Myocyte (in vitro differentiated cells): ENCODE measurements at regions not wholly inside any gene's neighbourhood (a gene's known extent, or its start where the extent isn't known, plus 50 kb on each side); places are given as distances from the start of the nearest gene placed in this dataset.

ENCODE experiments used
- DNase-seq: peaks from one replicate; pipeline ENCODE4 v3.0.0-alpha.2; 2012; ENCODE audit warnings: low read depth

- no peak for DNase-seq
Measured at GRCh38 chr10:125344573-125345171, 184.3 kb upstream of the CTBP2 start.

DNA sequence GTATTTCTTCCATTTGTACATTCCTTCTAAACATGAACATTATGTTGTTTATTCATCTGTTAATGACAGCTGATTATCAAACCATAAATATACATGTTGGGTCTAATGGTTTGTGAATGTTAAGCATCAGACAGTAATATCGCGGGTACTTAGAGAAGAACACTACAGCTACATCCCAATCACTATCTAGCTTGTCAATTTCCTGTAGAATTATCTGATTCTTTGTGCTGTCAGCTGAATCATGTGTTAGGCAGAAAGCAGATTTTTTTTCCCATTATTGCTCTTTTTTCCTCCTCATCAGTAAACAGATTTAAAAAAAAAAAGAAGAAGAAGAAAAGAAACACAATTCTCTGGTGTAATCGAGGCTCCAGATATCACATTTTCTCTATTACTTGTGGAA lies 183.6 kb upstream of the CTBP2 start:
- no peak for DNase-seq

GRCh38 chr10:125343118-125343925 lies 183.0 kb upstream of the CTBP2 start:
- DNase-seq, result peak; percentile 32

DNA sequence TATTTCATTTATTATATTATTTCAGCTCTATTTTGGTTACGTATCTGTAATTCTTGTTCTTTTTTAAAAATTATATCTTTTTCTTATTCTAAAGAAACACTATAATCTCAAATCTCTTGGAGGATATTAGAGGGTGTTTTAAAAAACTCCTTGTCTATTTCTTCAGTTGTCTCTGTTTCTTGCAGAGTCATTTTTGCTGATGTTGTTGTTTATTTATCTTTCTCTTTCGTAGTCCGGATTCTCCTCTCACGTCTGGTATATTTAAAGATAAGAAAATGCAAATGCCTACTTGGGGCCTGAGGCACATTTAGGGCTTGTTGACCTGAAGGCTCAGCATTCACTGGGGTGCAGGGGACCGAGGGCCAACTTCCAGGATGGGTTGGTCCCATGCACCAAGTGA lies 181.2 kb upstream of the CTBP2 start:
- no peak for DNase-seq

- no peak for DNase-seq
Measured at GRCh38 chr10:125340903-125341302, 180.5 kb upstream of the CTBP2 start.

DNA sequence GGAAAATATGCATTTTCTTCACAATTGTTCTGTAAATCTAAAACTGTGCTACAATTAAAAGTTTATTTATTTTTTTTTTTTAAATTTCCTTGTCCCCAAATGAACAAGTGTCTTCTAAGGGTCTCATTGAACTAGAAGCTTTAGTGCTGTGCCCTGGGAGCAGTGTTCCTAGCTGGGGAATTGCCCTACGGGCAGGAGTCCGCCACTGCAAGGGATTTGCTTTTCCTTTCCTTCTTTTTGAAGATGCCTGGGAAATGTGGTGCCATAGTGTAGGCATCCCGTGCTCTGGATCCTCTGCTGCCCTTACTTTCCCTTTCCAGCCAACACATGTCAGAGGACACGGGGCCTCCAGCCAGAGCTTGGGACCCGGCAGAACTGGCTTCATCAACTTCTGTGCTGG lies 177.1 kb upstream of the CTBP2 start:
- no peak for DNase-seq

- DNase-seq, result no peak
Measured at GRCh38 chr10:125334545-125334944, 174.2 kb upstream of the CTBP2 start.

GRCh38 chr10:125333769-125334168 lies 173.4 kb upstream of the CTBP2 start:
- DNase-seq, result no peak

- no peak for DNase-seq
Measured at GRCh38 chr10:125333209-125333591, 172.8 kb upstream of the CTBP2 start.

GRCh38 chr10:125332548-125333208 lies 172.3 kb upstream of the CTBP2 start:
- DNase-seq, result no peak

DNA sequence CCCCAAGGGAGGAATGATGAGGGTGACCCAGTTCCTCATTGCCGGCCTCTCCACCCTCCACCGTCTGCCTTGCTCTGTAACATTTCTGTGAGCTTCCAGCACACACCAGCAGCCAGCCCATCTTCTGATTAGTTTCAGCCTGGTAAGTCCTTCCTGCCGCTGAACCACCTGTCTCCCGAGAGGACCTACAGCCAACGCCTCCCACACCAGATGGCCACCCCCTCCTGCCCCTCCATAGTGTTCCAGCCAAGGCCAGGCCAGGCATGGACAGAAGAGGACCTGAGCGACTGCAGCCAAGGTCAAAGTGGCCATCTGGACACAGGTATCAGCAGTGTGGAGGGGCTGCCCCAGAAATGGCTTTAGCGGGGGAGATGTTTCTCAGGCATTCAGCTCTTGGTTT lies 170.7 kb upstream of the CTBP2 start:
- DNase-seq, result no peak

GRCh38 chr10:125329056-125329455 lies 168.7 kb upstream of the CTBP2 start:
- no peak for DNase-seq

GRCh38 chr10:125325326-125325725 lies 165.0 kb upstream of the CTBP2 start:
- no peak for DNase-seq

- no peak for DNase-seq
Measured at GRCh38 chr10:125316436-125316835, 156.1 kb upstream of the CTBP2 start.

- no peak for DNase-seq
Measured at GRCh38 chr10:125300937-125301336, 140.6 kb upstream of the CTBP2 start.

- no peak for DNase-seq
Measured at GRCh38 chr10:125299461-125299860, 139.1 kb upstream of the CTBP2 start.

GRCh38 chr10:125296598-125296997 lies 136.2 kb upstream of the CTBP2 start:
- no peak for DNase-seq

- no peak for DNase-seq
Measured at GRCh38 chr10:125294109-125294508, 133.7 kb upstream of the CTBP2 start.

GRCh38 chr10:125291836-125292235 lies 131.5 kb upstream of the CTBP2 start:
- DNase-seq, result no peak

- DNase-seq, result no peak
Measured at GRCh38 chr10:125289461-125289860, 129.1 kb upstream of the CTBP2 start.

GRCh38 chr10:125284875-125285597 lies 124.7 kb upstream of the CTBP2 start:
- DNase-seq, result no peak
